Stimulated activated CD8-positive, alpha-beta memory T cell treated with anti-CD3 and anti-CD28 coated beads, Interleukin-4, amount 100 ng/mL, for 4 hours (primary cell): ENCODE measurements at regions not wholly inside any gene's neighbourhood (a gene's known extent, or its start where the extent isn't known, plus 50 kb on each side); places are given as distances from the start of the nearest gene placed in this dataset.
"Not testable (repeated sequence)": the region's sequence is repeated elsewhere in the genome, so short reads cannot be mapped to it uniquely, and the experiment has no call there.

ENCODE experiments used
- DNase-seq, 2 donors: peaks; one replicate each; pipeline ENCODE4 v3.0.0-alpha.2; 2020; ENCODE audit warnings: low read depth in 2 of 2, low spot score in 1 of 2

DNA sequence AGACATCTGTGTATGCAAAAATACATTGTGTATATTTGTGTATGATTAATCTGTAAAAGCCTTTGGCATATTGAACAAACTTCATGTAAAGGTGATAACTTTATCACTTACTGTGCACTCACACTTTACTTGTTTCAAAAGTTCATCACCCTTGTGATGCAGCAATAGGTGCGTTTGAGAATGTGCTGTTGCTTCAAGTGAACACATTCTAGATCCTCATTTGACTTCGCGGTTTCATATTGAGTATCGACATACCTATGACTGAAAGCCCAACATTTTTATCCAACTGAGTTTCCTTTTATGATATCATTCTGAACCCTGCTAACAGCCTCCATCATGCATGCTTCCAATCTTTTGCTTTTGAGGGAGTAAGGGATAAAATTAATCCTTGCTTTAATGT, 1086.9 kb downstream of the TMEM121 start:
- DNase-seq, result no peak

- peak; percentile 36 to 57 for DNase-seq
These were observed 1092.1 kb downstream of the TMEM121 start for GRCh38 chr14:106618471-106618951.

GRCh38 chr14:106619606-106620005, 1093.2 kb downstream of the TMEM121 start:
- no peak for DNase-seq

GRCh38 chr14:106620368-106620767, 1094.0 kb downstream of the TMEM121 start:
- DNase-seq, result no peak

DNA sequence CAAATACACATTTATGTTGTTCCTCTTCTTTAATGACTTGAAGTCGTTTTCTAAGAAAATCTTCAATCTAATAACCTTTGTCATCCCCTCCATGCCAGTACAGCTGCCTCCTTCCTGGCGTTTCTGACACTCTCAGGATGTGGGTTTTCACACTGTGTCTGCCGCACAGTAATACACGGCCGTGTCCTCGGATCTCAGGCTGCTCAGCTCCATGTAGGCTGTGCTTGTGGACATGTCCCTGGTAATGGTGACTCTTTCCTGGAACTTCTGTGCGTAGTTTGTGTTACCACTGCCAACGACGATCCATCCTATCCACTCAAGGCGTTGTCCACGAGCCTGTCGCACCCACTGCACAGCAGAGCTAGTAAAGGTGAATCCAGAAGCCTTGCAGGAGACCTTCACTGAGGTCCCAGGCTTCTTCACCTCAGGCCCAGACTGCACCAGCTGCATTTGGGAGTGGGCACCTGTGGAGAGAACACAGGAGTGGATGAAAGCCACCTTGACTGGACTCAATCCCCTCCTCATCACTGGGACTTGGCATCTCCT, 1095.9 kb downstream of the TMEM121 start:
- DNase-seq, result peak in 1 of 2 donors; percentile 5

- DNase-seq, result no peak
These were observed 1098.8 kb downstream of the TMEM121 start for GRCh38 chr14:106625186-106625585.

GRCh38 chr14:106626469-106626868, 1100.1 kb downstream of the TMEM121 start:
- DNase-seq, result not testable (repeated sequence)

DNA sequence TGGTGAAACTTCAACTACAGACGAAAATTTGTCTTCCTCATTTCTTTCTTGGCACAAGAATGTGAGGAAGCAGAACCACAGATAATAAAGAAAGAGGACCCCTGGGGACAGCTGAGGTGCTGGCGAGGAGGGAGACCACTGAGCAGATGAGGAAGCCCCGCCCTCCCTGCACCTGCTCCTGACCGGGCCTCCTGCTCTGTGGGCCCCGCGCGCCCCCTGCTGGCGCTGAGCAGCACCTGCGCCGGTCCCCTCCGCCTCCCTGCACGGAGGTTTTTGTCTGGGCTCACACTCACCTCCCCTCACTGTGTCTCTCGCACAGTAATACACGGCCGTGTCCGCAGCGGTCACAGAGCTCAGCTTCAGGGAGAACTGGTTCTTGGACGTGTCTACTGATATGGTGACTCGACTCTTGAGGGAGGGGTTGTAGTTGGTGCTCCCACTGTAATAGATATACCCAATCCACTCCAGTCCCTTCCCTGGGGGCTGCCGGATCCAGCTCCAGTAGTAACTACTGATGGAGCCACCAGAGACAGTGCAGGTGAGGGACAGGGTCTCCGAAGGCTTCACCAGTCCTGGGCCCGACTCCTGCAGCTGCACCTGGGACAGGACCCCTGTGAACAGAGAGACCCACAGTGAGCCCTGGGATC, 1100.7 kb downstream of the TMEM121 start:
- DNase-seq, result peak; percentile 25 to 61

- DNase-seq, result no peak
These were observed 1105.5 kb downstream of the TMEM121 start for GRCh38 chr14:106631879-106632278.

DNA sequence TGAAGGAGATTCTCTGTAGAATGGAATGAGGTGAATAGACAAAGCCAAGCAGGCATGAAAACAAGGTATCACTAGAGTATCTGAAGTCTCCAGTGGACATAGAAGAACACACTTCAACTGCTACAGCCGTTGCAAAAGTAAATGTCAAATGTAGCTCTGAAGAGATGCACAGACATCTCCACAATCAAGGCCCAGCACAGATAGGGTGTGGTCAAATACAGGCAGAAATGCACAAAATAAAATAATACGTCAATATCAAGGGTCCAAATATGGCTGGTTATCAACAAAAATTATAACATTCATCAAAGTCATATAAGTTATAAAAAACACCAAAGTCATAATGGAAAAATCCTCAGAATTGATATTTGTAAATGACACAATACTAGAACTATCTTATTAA, 1107.3 kb downstream of the TMEM121 start:
- no peak for DNase-seq

GRCh38 chr14:106635569-106635968, 1109.2 kb downstream of the TMEM121 start:
- no peak for DNase-seq

- DNase-seq, result not testable (repeated sequence)
These were observed 1112.5 kb downstream of the TMEM121 start for GRCh38 chr14:106638786-106639452.

DNA sequence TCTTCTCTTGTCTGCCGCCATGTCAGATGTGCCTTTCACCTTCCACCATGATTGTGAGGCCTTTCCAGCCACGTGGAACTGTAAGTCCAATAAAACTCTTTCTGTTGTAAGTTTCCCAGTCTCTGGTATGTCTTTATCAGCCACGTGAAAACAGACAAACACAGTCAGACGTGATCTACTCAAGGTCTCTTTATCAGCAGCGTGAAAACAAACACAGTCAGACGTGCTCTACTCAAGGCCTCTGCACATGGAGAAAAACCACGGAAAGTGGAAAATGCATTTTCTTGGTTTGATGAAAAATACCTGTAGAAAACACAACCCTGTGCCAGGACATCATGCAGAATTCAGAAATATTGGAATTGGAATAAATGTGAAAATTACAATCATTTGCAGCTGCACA, 1115.7 kb downstream of the TMEM121 start:
- DNase-seq, result no peak

DNA sequence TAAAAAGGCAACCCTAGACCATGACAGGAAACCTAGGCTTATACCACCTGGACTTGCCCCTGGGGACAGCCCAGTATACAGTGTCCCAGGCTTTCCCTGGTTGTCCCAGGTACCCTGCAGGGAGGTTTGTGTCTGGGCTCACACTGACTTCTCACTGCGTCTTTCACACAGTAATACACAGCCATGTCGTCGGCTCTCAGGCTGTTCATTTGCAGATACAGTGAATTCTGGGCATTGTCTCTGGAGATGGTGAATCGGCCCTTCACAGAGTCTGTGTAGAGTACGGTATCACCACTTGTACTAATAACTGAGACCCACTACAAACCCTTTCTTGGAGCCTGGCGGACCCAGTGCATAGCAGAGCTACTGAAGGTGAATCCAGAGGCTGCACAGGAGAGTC, 1116.6 kb downstream of the TMEM121 start:
- not testable (repeated sequence) for DNase-seq

DNA sequence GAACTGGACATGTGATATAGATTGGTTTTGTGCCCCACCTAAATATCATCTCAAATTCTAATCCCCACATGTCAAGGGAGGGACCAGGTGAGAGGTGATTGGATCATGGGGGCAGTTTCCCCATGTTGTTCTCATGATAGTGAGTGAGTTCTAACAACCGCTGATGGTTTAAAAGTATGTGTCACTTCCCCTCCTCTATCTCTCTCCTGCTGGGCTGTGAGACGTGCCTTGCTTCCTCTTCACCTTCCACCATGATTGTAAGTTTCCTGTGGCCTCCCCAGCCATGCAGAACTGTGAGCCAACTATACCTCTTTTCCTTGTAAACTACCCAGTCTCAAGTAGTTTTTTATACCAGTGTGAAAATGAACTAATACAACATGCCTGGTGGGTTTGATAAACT, 1122.5 kb downstream of the TMEM121 start:
- DNase-seq, result not testable (repeated sequence)

- DNase-seq, result no peak
These were observed 1124.6 kb downstream of the TMEM121 start for GRCh38 chr14:106651016-106651415.

DNA sequence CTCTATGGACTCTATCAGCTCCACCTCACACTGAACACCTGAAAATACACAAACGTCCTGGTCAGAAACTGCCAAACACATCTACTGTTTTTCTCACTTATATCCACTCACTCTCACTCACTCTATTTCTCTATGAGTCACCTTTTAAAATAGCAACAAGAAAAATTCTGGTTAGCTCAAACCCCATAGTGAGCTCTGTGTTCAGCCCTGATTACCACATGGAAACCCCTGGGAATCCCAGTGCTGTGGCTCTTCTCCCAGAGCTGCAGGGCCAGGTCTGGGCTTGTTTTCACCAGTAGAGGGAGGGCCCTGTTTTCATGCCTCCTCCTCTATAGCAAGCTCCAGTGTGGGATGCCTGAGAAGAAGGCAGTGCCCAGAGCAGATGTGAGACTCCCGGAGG, 1126.1 kb downstream of the TMEM121 start:
- no peak for DNase-seq

DNA sequence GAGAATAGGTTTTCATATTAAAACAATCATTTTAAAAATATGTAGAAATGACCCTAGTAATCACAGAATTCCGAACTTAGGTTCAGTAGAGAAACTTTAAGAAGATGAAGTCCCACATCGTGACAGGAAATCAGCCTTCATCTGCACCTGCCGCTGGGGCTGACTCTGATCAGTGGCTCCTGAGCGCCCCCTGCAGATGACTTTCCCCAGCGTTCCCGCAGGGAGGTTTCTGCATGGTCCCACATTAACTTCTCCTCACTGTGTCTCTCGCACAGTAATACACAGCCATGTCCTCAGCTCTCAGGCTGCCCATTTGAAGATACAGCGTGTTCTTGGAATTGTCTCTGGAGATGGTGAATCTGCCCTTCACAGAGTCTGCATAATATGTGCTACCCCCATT, 1131.1 kb downstream of the TMEM121 start:
- peak; percentile 12 to 16 for DNase-seq

DNA sequence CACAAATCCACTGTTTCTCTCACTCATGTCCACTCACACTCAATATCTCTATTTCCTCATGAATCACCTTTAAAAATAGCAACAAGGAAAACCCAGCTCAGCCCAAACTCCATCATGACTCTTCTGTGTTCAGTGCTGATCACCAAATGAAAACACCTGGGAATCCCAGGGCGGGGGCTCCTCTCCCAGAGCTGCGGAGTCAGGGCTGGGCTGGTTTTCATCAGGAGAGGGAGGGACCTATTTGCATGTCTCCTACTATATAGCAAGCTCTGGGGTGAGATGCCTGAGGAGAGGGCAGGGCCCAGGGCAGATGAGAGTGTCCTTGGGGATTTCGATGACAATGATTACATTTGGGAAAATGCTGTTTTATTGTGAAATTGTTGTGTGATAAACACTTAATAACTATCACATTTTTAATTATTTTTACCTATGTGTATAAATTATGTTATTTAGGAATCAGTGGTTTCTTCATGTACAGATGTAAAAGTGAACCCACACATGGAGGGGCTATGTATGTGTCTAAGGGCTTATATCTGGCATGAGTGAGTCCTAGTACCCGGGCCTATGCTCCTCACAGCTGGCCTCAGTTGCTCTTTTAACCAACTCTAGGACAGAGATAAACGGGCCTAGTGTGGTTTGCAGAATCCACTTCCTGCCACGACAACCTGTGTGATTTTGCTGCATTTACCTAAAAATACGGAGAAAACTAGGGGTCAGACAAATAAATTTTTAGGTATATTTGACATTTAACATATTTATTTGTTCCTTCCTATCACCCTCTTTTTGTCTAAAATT, 1131.9 kb downstream of the TMEM121 start:
- DNase-seq, result not testable (repeated sequence)

GRCh38 chr14:106661561-106661960, 1135.2 kb downstream of the TMEM121 start:
- peak in 1 of 2 donors; percentile 19 for DNase-seq

DNA sequence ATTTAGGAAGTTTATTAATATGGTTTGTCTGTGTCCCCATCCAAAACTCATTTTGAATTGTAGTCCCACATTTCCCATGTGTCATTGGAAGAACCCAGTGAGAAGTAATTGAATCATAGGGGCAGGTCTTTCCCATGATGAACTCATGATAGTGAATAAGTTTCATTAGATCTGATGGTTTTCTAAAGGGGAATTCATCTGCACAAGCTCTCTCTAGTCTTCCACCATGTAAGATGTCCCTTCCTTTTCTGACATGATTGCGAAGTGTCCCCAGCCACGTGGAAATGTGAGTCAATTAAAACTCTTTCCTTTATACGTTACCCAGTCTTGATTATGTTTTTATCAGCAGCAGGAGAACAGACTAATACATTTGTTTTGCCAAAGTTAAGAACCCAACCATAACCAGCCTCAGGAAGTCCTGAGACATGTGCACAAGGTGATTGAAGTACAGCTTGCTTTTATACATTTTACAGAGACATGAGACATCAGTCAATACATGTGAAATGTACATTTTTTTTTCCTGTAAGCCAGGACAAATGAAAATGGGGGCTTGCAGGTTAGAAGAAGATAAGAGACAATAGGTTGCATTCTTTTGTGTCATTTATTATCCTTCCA, 1136.7 kb downstream of the TMEM121 start:
- no peak for DNase-seq
